NCI-H1417 treated with DMSO at 0.1 percent for 48 hours (cell line): ENCODE measurements at regions not wholly inside any gene's neighbourhood (a gene's known extent, or its start where the extent isn't known, plus 50 kb on each side); places are given as distances from the start of the nearest gene placed in this dataset.

Source experiments
- DNase-seq: peaks from one replicate; lab custom pipeline; 2025; lab: John Stamatoyannopoulos, UW

- DNase-seq: no peak
Observed at GRCh38 chr2:217270485-217271121, 410.7 kb upstream of the TNP1 start.

- no peak for DNase-seq
Observed at GRCh38 chr2:217269701-217270484, 410.0 kb upstream of the TNP1 start.

- DNase-seq: no peak
Observed at GRCh38 chr2:217268978-217269377, 409.1 kb upstream of the TNP1 start.

- no peak for DNase-seq
Observed at GRCh38 chr2:217267758-217268157, 407.9 kb upstream of the TNP1 start.

GRCh38 chr2:217263756-217264155 is 403.9 kb upstream of the TNP1 start:
- no peak for DNase-seq

- DNase-seq: no peak
Observed at GRCh38 chr2:217262911-217263310, 403.0 kb upstream of the TNP1 start.

GRCh38 chr2:217261452-217261851 is 401.6 kb upstream of the TNP1 start:
- no peak for DNase-seq

- no peak for DNase-seq
Observed at GRCh38 chr2:217260441-217261115, 400.7 kb upstream of the TNP1 start.

GRCh38 chr2:217258170-217258569 is 398.3 kb upstream of the TNP1 start:
- DNase-seq: no peak

GRCh38 chr2:217256251-217256650 is 396.4 kb upstream of the TNP1 start:
- no peak for DNase-seq

- DNase-seq: no peak
Observed at GRCh38 chr2:217254111-217254510, 394.2 kb upstream of the TNP1 start.

GRCh38 chr2:217252181-217252580 is 392.3 kb upstream of the TNP1 start:
- no peak for DNase-seq

GRCh38 chr2:217250013-217250524 is 390.2 kb upstream of the TNP1 start:
- no peak for DNase-seq

- no peak for DNase-seq
Observed at GRCh38 chr2:217249121-217250012, 389.5 kb upstream of the TNP1 start.

GRCh38 chr2:217248312-217248935 is 388.6 kb upstream of the TNP1 start:
- no peak for DNase-seq

GRCh38 chr2:217247476-217247875 is 387.6 kb upstream of the TNP1 start:
- DNase-seq: no peak

GRCh38 chr2:217246108-217246507 is 386.2 kb upstream of the TNP1 start:
- DNase-seq: no peak

- no peak for DNase-seq
Observed at GRCh38 chr2:217244815-217245214, 385.0 kb upstream of the TNP1 start.

GRCh38 chr2:217242947-217243346 is 383.1 kb upstream of the TNP1 start:
- DNase-seq: no peak

- DNase-seq: no peak
Observed at GRCh38 chr2:217231724-217232123, 371.9 kb upstream of the TNP1 start.

- no peak for DNase-seq
Observed at GRCh38 chr2:217231212-217231611, 371.3 kb upstream of the TNP1 start.
